ENCODE measurements at regions not wholly inside any gene's neighbourhood (a gene's known extent, or its start where the extent isn't known, plus 50 kb on each side); places are given as distances from the start of the nearest gene placed in this dataset.

GRCh38 chr11:116126562-116126961, 622.3 kb upstream of the CADM1 start:
- Histone ChIP-seq H3K9ac (ENCODE audit: low read depth, low read length) (no peak overlapping the region), H3K27ac (ENCODE audit: low read length) (no peak overlapping the region), H3K4me3 (ENCODE audit: low read length) (no peak overlapping the region), H3K36me3 (ENCODE audit: insufficient read depth, low read depth, low read length) (no peaks in the 10 kb centered on the region), H3K9me3 (ENCODE audit: insufficient read depth, low read depth, low read length) (no peaks in the 10 kb centered on the region), H3K27me3 (ENCODE audit: insufficient read depth, low read length) (no peaks in the 10 kb centered on the region; the same call in 1 of the 2 replicates), H3K4me1 (ENCODE audit: insufficient read depth, low read length) (peaks cover 4% of the 10 kb centered on the region; the same call in 1 of the 2 replicates)

GRCh38 chr11:116124922-116125714, 620.9 kb upstream of the CADM1 start:
- Histone ChIP-seq H3K9ac (ENCODE audit: low read depth, low read length) (no peak overlapping the region), H3K4me1 (ENCODE audit: insufficient read depth, low read length) (no peaks in the 10 kb centered on the region), H3K27me3 (ENCODE audit: insufficient read depth, low read length) (no peaks in the 10 kb centered on the region; the same call in 1 of the 2 replicates), H3K4me3 (ENCODE audit: low read length) (no peak overlapping the region), H3K36me3 (ENCODE audit: insufficient read depth, low read depth, low read length) (no peaks in the 10 kb centered on the region), H3K27ac (ENCODE audit: low read length) (no peak overlapping the region), H3K9me3 (ENCODE audit: insufficient read depth, low read depth, low read length) (no peaks in the 10 kb centered on the region)

- Histone ChIP-seq H3K27ac (ENCODE audit: low read length) (no peak overlapping the region), H3K4me3 (ENCODE audit: low read length) (no peak overlapping the region), H3K9ac (ENCODE audit: low read depth, low read length) (no peak overlapping the region), H3K9me3 (ENCODE audit: insufficient read depth, low read depth, low read length) (no peaks in the 10 kb centered on the region), H3K4me1 (ENCODE audit: insufficient read depth, low read length) (no peaks in the 10 kb centered on the region), H3K36me3 (ENCODE audit: insufficient read depth, low read depth, low read length) (no peaks in the 10 kb centered on the region), H3K27me3 (ENCODE audit: insufficient read depth, low read length) (no peaks in the 10 kb centered on the region)
Observed at GRCh38 chr11:116123739-116124138, 619.5 kb upstream of the CADM1 start.

GRCh38 chr11:116122697-116123472, 618.7 kb upstream of the CADM1 start:
- Histone ChIP-seq H3K27ac (ENCODE audit: low read length) (no peak overlapping the region), H3K9me3 (ENCODE audit: insufficient read depth, low read depth, low read length) (no peaks in the 10 kb centered on the region), H3K4me3 (ENCODE audit: low read length) (no peak overlapping the region), H3K9ac (ENCODE audit: low read depth, low read length) (no peak overlapping the region), H3K27me3 (ENCODE audit: insufficient read depth, low read length) (no peaks in the 10 kb centered on the region), H3K4me1 (ENCODE audit: insufficient read depth, low read length) (no peaks in the 10 kb centered on the region), H3K36me3 (ENCODE audit: insufficient read depth, low read depth, low read length) (no peaks in the 10 kb centered on the region)

GRCh38 chr11:116119158-116119557, 614.9 kb upstream of the CADM1 start:
- H3K9me3 ChIP-seq (ENCODE audit: insufficient read depth, low read depth, low read length): no peaks in the 10 kb centered on the region; the same call in 1 of the 2 replicates
- H3K9ac ChIP-seq (ENCODE audit: low read depth, low read length): no peak overlapping the region
- no peaks in the 10 kb centered on the region for H3K4me1 ChIP-seq (ENCODE audit: insufficient read depth, low read length)
- no peaks in the 10 kb centered on the region for H3K36me3 ChIP-seq (ENCODE audit: insufficient read depth, low read depth, low read length)
- H3K4me3 ChIP-seq (ENCODE audit: low read length): no peak overlapping the region
- H3K27ac ChIP-seq (ENCODE audit: low read length): no peak overlapping the region
- H3K27me3 ChIP-seq (ENCODE audit: insufficient read depth, low read length): no peaks in the 10 kb centered on the region

GRCh38 chr11:116118138-116118470, 613.9 kb upstream of the CADM1 start:
- Histone ChIP-seq H3K4me1 (ENCODE audit: insufficient read depth, low read length) (no peaks in the 10 kb centered on the region), H3K4me3 (ENCODE audit: low read length) (no peak overlapping the region), H3K27ac (ENCODE audit: low read length) (no peak overlapping the region), H3K9me3 (ENCODE audit: insufficient read depth, low read depth, low read length) (no peaks in the 10 kb centered on the region; the same call in 1 of the 2 replicates), H3K36me3 (ENCODE audit: insufficient read depth, low read depth, low read length) (no peaks in the 10 kb centered on the region), H3K27me3 (ENCODE audit: insufficient read depth, low read length) (no peaks in the 10 kb centered on the region), H3K9ac (ENCODE audit: low read depth, low read length) (no peak overlapping the region)

- no peak overlapping the region for H3K9ac ChIP-seq (ENCODE audit: low read depth, low read length)
- H3K36me3 ChIP-seq (ENCODE audit: insufficient read depth, low read depth, low read length): no peaks in the 10 kb centered on the region
- peaks cover 4% of the 10 kb centered on the region; the same call in 1 of the 2 replicates for H3K4me1 ChIP-seq (ENCODE audit: insufficient read depth, low read length)
- no peaks in the 10 kb centered on the region for H3K27me3 ChIP-seq (ENCODE audit: insufficient read depth, low read length)
- no peaks in the 10 kb centered on the region; the same call in 1 of the 2 replicates for H3K9me3 ChIP-seq (ENCODE audit: insufficient read depth, low read depth, low read length)
- H3K27ac ChIP-seq (ENCODE audit: low read length): no peak overlapping the region
- no peak overlapping the region for H3K4me3 ChIP-seq (ENCODE audit: low read length)
Observed at GRCh38 chr11:116117331-116118137, 613.3 kb upstream of the CADM1 start.

GRCh38 chr11:116115801-116116200, 611.6 kb upstream of the CADM1 start:
- Histone ChIP-seq H3K27me3 (ENCODE audit: insufficient read depth, low read length) (peaks cover 16% of the 10 kb centered on the region), H3K4me3 (ENCODE audit: low read length) (no peak overlapping the region), H3K9me3 (ENCODE audit: insufficient read depth, low read depth, low read length) (no peaks in the 10 kb centered on the region; the same call in 1 of the 2 replicates), H3K36me3 (ENCODE audit: insufficient read depth, low read depth, low read length) (no peaks in the 10 kb centered on the region), H3K4me1 (ENCODE audit: insufficient read depth, low read length) (peaks cover 4% of the 10 kb centered on the region; the same call in 1 of the 2 replicates), H3K27ac (ENCODE audit: low read length) (no peak overlapping the region), H3K9ac (ENCODE audit: low read depth, low read length) (no peak overlapping the region)

- Histone ChIP-seq H3K4me1 (ENCODE audit: insufficient read depth, low read length) (peaks cover 4% of the 10 kb centered on the region; the same call in 1 of the 2 replicates), H3K36me3 (ENCODE audit: insufficient read depth, low read depth, low read length) (no peaks in the 10 kb centered on the region), H3K27ac (ENCODE audit: low read length) (no peak overlapping the region), H3K9ac (ENCODE audit: low read depth, low read length) (no peak overlapping the region), H3K4me3 (ENCODE audit: low read length) (no peak overlapping the region), H3K9me3 (ENCODE audit: insufficient read depth, low read depth, low read length) (no peaks in the 10 kb centered on the region; the same call in 1 of the 2 replicates), H3K27me3 (ENCODE audit: insufficient read depth, low read length) (peaks cover 32% of the 10 kb centered on the region)
Observed at GRCh38 chr11:116114198-116114651, 610.0 kb upstream of the CADM1 start.

GRCh38 chr11:116112087-116112935, 608.1 kb upstream of the CADM1 start:
- H3K27ac ChIP-seq (ENCODE audit: low read length): no peak overlapping the region
- H3K27me3 ChIP-seq (ENCODE audit: insufficient read depth, low read length): peaks cover 51% of the 10 kb centered on the region
- no peaks in the 10 kb centered on the region; the same call in 1 of the 2 replicates for H3K9me3 ChIP-seq (ENCODE audit: insufficient read depth, low read depth, low read length)
- peaks cover 4% of the 10 kb centered on the region; the same call in 1 of the 2 replicates for H3K4me1 ChIP-seq (ENCODE audit: insufficient read depth, low read length)
- no peaks in the 10 kb centered on the region for H3K36me3 ChIP-seq (ENCODE audit: insufficient read depth, low read depth, low read length)
- no peak overlapping the region for H3K4me3 ChIP-seq (ENCODE audit: low read length)
- no peak overlapping the region for H3K9ac ChIP-seq (ENCODE audit: low read depth, low read length)

Data from iPS-20b (cell line).